HG02938 (cell line): ENCODE measurements at regions not wholly inside any gene's neighbourhood (a gene's known extent, or its start where the extent isn't known, plus 50 kb on each side); places are given as distances from the start of the nearest gene placed in this dataset.
"Not testable (repeated sequence)": the region's sequence is repeated elsewhere in the genome, so short reads cannot be mapped to it uniquely, and the experiment has no call there.

Source experiments
- ATAC-seq: cut with Tn5 transposase; IDR thresholded peaks from one replicate; pipeline ENCODE4 v1.9.1; 2021; ENCODE audit warnings: mild to moderate bottlenecking, moderate library complexity; ENCODE audit not compliant: unreplicated experiment

DNA sequence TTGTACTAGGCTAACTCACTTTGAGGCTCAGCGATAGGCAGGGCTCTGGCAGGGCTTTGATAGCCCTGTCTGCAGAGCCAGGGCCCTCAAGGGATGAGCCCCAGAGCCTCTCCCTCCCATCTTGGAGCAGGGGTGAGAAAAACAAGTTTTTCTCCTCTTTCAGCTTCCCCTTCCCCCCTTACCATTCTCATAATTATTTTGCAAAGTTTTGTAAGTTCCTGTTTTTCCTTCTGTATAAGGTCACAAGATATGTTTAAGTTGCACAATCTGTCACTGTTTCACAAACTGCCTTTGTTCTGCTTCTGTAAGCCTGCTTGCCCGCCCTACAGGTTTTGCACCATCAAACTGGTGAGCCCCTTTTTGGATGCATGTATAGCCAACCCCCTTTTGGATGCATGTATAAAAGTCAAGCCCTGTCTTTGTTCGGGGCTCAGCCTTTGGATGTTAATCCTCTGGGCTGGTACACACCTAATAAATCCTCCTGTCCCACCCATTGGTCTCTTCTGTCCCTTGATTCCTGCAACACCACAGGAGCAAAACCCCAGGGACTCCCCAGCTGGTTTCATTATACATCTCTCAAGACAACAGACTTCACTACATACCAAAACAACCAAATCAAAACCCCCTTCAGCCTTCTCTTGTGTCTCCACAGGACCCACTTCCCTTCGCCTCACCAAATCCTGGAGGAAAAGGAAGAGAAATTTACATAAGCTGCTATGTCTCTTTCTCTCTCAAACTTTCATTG lies 52.5 kb upstream of the RESF1 start:
- no peak for ATAC-seq

- ATAC-seq, result no peak
Observed at GRCh38 chr12:31903025-31903424, 56.2 kb upstream of the RESF1 start.

DNA sequence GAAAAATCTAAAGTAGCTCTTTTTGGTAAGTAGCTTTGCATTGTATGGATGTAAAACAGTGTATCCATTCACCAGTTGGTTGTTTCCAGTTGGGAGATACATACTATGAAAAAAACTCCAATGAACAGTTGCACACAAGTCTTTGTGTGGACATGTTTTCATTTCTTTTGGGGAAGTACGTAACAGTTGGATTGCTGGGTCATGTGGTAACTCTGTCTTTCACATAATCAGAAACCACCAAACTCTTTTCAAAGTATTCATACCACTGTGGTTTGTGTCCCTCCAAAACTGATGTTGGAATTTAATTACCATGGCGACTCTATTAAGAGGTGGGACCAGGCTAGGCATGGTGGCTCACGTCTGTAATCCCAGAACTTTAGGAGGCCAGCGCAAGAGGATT lies 58.9 kb upstream of the RESF1 start:
- ATAC-seq, result no peak

DNA sequence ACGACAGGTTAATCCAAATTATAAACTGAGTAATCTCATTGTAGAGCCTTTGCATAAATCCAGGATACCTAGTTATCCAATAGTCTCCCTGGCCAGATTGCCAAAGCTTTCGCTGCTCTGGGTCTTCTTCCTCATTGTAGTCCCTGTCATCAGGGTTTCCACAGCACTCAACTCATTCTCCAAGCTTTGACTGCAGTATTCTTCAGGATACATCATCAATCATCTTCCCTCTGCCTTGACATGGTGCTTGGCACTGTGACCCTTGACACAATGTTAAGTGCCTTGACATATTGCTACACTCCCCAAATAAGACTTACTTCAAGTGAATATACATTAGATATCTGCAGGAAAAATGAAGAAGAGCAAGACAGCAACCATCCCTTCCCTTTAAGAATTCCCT lies 60.1 kb upstream of the RESF1 start:
- no peak for ATAC-seq

DNA sequence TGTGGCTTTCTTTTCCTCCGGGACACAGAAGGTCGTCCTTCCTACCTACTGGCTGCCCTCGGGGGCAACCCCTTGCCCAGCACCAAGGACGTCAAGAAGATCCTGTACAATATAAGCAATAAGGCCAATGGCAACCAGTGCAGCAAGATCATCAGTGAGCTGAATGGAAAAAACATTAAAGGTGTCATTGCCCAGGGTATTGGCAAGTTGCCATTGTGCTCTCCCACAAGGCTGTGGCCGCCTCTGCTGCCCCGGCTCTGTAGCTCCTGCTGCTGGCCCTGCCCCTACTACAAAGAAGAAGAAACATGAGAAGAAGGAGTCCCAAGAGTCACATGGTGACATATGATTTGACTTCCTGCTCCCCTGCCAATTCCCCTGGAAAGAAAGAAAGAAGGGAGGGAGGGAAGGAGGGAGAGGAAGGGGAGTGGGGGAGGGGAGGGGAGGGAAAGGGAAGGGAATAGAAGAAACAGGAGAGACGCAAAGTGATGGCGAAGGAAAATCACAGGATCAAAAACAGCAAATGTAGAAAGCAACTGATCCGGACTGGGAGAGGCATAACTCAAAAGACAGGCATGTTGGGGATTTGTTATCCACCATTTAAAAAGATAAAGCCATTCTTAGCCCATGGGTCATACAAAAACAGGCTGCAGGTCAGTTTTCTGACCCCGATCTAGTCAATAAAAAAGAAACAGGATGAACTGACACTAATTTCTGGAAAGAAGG lies 61.3 kb upstream of the RESF1 start:
- no peak for ATAC-seq

GRCh38 chr12:31897092-31897491 lies 62.1 kb upstream of the RESF1 start:
- ATAC-seq, result not testable (repeated sequence)

DNA sequence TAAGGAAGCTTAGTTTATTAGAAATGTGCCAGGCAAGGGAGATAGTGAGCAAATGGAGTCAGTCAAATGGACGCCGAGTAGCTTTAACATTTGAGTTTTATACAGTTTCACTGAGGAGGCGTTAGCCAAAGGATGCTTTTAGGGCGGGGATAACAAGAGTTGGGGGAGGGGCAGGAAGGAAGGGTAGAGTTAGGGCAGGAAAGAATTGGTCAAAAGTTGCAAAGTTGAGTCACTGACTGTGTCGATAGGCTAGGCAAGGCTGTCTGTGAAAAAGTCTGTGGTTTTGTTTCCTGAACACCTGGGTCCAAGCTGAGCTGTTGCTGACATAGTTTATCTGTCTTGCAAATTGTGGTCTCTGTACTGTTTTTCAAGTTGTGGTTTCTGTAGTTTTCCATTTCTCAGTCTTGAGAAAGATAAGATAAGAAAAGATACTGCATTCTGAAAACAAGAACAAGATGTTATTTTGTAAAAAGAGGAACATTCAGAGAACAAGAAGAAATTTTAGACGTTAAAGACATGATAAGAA lies 62.6 kb upstream of the RESF1 start:
- ATAC-seq, result peak; percentile 98

GRCh38 chr12:31895449-31896150 lies 63.6 kb upstream of the RESF1 start:
- no peak for ATAC-seq

DNA sequence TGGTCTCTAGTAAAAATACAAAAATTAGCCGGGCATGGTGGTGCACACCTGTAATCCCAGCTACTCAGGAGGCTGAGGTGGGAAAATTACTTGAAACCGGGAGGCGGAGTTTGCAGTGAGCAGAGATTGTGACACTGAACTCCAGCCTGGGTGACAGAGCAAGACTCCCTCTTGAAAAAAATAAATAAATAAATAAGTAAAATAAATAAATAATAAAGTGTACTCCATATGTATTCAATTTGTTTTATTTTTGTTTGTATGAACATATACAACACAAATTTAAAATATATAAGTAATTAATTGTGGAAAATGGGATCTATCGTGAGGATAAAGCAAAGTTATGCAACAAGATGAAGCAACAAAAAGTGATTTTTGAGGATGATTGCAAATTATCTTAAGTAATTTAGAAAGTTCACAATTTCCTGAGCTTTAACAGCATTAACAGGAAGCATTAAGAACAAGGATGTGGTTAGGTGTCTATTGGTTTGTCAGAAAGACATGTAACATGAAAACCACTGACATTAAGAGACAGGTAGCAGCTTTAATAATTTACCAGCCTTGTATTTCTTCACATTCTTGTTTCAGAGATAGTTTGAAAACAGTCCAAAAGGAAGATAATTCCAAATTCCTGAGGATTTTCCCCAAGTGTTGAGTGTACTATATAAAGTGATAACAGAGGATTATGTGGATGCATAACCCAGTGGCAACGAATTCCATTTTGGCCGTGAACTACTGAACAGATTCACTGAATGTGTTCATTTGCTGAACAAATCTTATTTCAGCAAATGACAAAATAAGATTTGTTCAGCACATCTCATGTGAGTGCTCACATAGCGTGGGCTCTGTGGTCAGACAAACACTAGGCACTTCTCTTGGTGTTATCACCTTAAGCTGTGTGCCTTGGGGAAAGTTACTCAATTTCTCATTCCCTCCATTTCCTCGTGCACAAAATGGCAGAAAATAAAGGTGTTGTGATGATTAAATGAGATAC lies 68.6 kb upstream of the RESF1 start:
- ATAC-seq, result peak; percentile 75

- no peak for ATAC-seq
Observed at GRCh38 chr12:31887109-31887811, 72.0 kb upstream of the RESF1 start.

GRCh38 chr12:31882682-31883081 lies 76.5 kb upstream of the RESF1 start:
- ATAC-seq, result not testable (repeated sequence)

- ATAC-seq, result no peak
Observed at GRCh38 chr12:31880340-31880739, 78.9 kb upstream of the RESF1 start.

DNA sequence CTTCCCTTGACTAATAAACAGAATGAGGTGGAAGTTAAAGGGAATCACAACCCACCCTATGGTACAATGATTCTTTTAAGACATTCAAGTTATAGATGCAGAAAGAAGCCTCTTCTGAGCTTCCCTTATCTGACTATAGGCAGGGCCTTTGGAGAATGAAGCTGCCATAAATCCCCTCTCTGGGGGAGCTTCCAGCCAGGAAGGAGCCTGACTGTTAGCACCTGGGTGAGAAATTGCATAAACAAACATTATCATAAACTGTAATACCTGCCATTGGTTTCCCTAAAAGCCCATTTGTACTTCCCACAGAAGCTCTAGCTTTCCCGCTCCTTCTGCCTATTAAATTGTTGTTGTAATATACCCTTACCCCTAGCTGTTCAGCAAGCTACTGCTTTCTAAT lies 81.3 kb upstream of the RESF1 start:
- no peak for ATAC-seq

GRCh38 chr12:31876568-31877424 lies 82.4 kb upstream of the RESF1 start:
- no peak for ATAC-seq

- ATAC-seq, result no peak
Observed at GRCh38 chr12:31875609-31875964, 83.6 kb upstream of the RESF1 start.

DNA sequence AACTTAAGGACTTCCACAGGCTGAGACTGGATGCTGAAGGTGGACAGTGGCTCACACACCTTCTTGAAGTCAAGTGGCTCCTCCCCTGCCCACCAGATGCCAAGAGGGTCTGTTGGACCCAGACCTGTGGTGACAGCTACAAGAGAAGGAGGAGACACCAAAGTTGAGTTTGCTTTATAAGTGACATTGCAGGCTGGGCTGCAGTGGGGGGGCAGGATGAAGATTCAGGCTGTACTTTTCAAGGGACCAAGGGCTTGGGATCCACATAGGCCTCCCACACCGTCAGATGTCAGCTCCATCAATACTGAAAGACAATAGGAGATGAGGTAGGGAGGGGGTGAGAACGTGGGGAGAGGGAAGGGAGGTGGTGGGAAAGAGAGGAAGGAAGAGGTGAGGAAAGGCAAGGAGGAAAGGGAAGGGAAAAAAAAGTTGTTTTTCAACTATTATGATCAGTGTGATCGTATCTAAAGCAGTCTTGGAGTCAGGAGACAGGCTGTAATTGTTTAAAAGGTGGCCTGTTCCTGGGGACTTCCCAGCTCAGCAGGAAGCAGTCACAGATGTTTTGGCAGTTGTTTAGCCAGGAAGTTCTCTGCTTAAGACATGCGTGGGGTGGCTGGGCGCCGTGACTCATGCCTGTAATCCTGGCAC lies 84.1 kb upstream of the RESF1 start:
- peak; percentile 75 for ATAC-seq

GRCh38 chr12:31872831-31873604 lies 86.2 kb upstream of the RESF1 start:
- ATAC-seq, result no peak

- ATAC-seq, result no peak
Observed at GRCh38 chr12:31869972-31870371, 89.2 kb upstream of the RESF1 start.
